Neural cell (in vitro differentiated cells): ENCODE measurements at regions not wholly inside any gene's neighbourhood (a gene's known extent, or its start where the extent isn't known, plus 50 kb on each side); places are given as distances from the start of the nearest gene placed in this dataset.

ENCODE experiments used
- H2AFZ ChIP-seq: fragments of 200-600, 300-800 bp; sonication (generic), shearing (Covaris generic); 2 replicates; pipeline ENCODE4 v1.6.0; 2014; ENCODE audit warnings: low read depth, mild to moderate bottlenecking, antibody characterized with exemption, low read length, moderate library complexity
- H3F3A ChIP-seq: fragments of 200-600 bp; shearing (Covaris generic); 2 replicates; pipeline ENCODE4 v1.6.1; 2016; ENCODE audit warnings: mild to moderate bottlenecking, moderate library complexity, mixed read lengths, antibody characterized with exemption, low read length; ENCODE audit not compliant: insufficient read depth, poor library complexity, severe bottlenecking
- H3K27ac ChIP-seq: fragments of 200-600, 300-800 bp; sonication (generic), shearing (Covaris generic); 2 replicates; pipeline ENCODE4 v1.5.1; 2014; ENCODE audit warnings: mild to moderate bottlenecking, low read length, moderate library complexity
- H3K27me3 ChIP-seq: fragments of 300-800, 200-600 bp; sonication (generic), shearing (Covaris generic); 2 replicates; pipeline ENCODE4 v1.6.0; 2014; ENCODE audit warnings: mild to moderate bottlenecking, low read depth, low read length, moderate library complexity; ENCODE audit not compliant: insufficient read depth
- H3K36me3 ChIP-seq: fragments of 300-800, 200-600 bp; sonication (generic), shearing (Covaris generic); 2 replicates; pipeline ENCODE4 v1.5.1; 2014; ENCODE audit warnings: mild to moderate bottlenecking, antibody characterized with exemption, low read length, moderate library complexity; ENCODE audit not compliant: insufficient read depth
- H3K4me2 ChIP-seq: fragments of 300-800, 200-600 bp; sonication (generic), shearing (Covaris generic); 2 replicates; pipeline ENCODE4 v1.6.0; 2014; ENCODE audit warnings: mild to moderate bottlenecking, low read length
- H3K4me3 ChIP-seq: fragments of 300-800, 200-600 bp; sonication (generic), shearing (Covaris generic); 2 replicates; pipeline ENCODE4 v1.5.1; 2014; ENCODE audit warnings: mild to moderate bottlenecking, low read length, moderate library complexity
- H3K79me2 ChIP-seq: fragments of 200-600 bp; shearing (Covaris generic); replicated peaks from 2 replicates; pipeline ENCODE4 v1.6.0; 2014; ENCODE audit warnings: mild to moderate bottlenecking, low read length, moderate library complexity; ENCODE audit not compliant: insufficient read depth
- H3K9ac ChIP-seq: fragments of 300-800, 200-600 bp; sonication (generic), shearing (Covaris generic); 2 replicates; pipeline ENCODE4 v1.6.1; 2016; ENCODE audit warnings: mild to moderate bottlenecking, low read length, mixed read lengths
- H3K9me2 ChIP-seq: fragments of 200-600 bp; shearing (Covaris generic); 2 replicates; pipeline ENCODE4 v1.6.1; 2016; ENCODE audit warnings: mild to moderate bottlenecking, low read length, mixed read lengths; ENCODE audit not compliant: insufficient read depth
- H3K9me3 ChIP-seq: fragments of 200-600, 300-800 bp; sonication (generic), shearing (Covaris generic); 2 replicates; pipeline ENCODE4 v1.6.1; 2016; ENCODE audit warnings: mild to moderate bottlenecking, mixed run types, low read length, moderate library complexity, mixed read lengths
- H4K20me1 ChIP-seq: fragments of 200-600 bp; shearing (Covaris generic); 2 replicates; pipeline ENCODE4 v1.6.1; 2016; ENCODE audit warnings: mild to moderate bottlenecking, mixed run types; ENCODE audit not compliant: insufficient read depth
- CTCF ChIP-seq: fragments of 450-650 bp; IDR thresholded peaks from 2 replicates; pipeline ENCODE4 v1.5.1; 2014; ENCODE audit warnings: antibody characterized with exemption, mild to moderate bottlenecking, moderate library complexity; ENCODE audit not compliant: poor library complexity, severe bottlenecking
- EP300 ChIP-seq: fragments of 450-650 bp; conservative IDR thresholded peaks from 2 replicates; pipeline ENCODE4 v1.6.1; 2014; ENCODE audit warnings: antibody characterized with exemption, mild to moderate bottlenecking, moderate library complexity; ENCODE audit not compliant: poor library complexity, severe bottlenecking
- EZH2 ChIP-seq: fragments of 200-600, 300-800 bp; shearing (Covaris generic), sonication (generic); IDR thresholded peaks from 2 replicates; pipeline ENCODE4 v1.6.1; 2014; ENCODE audit warnings: antibody characterized with exemption, low read length, borderline replicate concordance, mild to moderate bottlenecking; ENCODE audit not compliant: insufficient read depth, poor library complexity, severe bottlenecking
- MXI1 ChIP-seq: fragments of 450-650 bp; conservative IDR thresholded peaks from 2 replicates; pipeline ENCODE4 v1.6.1; 2014; ENCODE audit warnings: antibody characterized with exemption, mild to moderate bottlenecking; ENCODE audit not compliant: poor library complexity, severe bottlenecking
- POLR2AphosphoS5 ChIP-seq: IDR thresholded peaks from 2 replicates; pipeline ENCODE4 v1.6.1; 2012
- RAD21 ChIP-seq: fragments of 450-650 bp; conservative IDR thresholded peaks from 2 replicates; pipeline ENCODE4 v1.6.1; 2014; ENCODE audit warnings: antibody characterized with exemption, mild to moderate bottlenecking, moderate library complexity
- REST ChIP-seq: IDR thresholded peaks from 2 replicates; pipeline ENCODE4 v1.6.1; 2012; ENCODE audit warnings: borderline replicate concordance
- SMC3 ChIP-seq: fragments of 450-650 bp; conservative IDR thresholded peaks from 2 replicates; pipeline ENCODE4 v1.6.1; 2014; ENCODE audit warnings: antibody characterized with exemption, mild to moderate bottlenecking, moderate library complexity; ENCODE audit not compliant: poor library complexity
- TAF1 ChIP-seq: IDR thresholded peaks from 2 replicates; pipeline ENCODE4 v1.6.1; 2012; ENCODE audit warnings: low read depth

GRCh38 chr5:40141896-40142295, 537.8 kb upstream of the PTGER4 start:
- no peak overlapping the region for H3K4me2 ChIP-seq
- no peak overlapping the region for H2AFZ ChIP-seq
- no peak overlapping the region for H3K4me3 ChIP-seq
- H4K20me1 ChIP-seq: no peaks in the 10 kb centered on the region
- no peak for TF ChIP-seq EZH2
- no peak for TF ChIP-seq SMC3
- TF ChIP-seq CTCF: no peak
- no peak for TF ChIP-seq MXI1
- no peak for TF ChIP-seq POLR2AphosphoS5
- TF ChIP-seq EP300: no peak
- TF ChIP-seq REST: no peak
- TF ChIP-seq TAF1: no peak
- no peak for TF ChIP-seq RAD21
- H3K9me3 ChIP-seq: no peaks in the 10 kb centered on the region
- H3K9ac ChIP-seq: no peak overlapping the region
- no peaks in the 10 kb centered on the region for H3K36me3 ChIP-seq
- no peaks in the 10 kb centered on the region for H3F3A ChIP-seq
- H3K79me2 ChIP-seq: no peaks in the 10 kb centered on the region
- no peaks in the 10 kb centered on the region for H3K27me3 ChIP-seq
- no peaks in the 10 kb centered on the region for H3K9me2 ChIP-seq
- H3K27ac ChIP-seq: no peak overlapping the region

GRCh38 chr5:40141418-40141817, 538.3 kb upstream of the PTGER4 start:
- Histone ChIP-seq H3K4me2 (no peak overlapping the region), H3K27me3 (no peaks in the 10 kb centered on the region), H4K20me1 (no peaks in the 10 kb centered on the region), H3K9me2 (no peaks in the 10 kb centered on the region), H3K4me3 (no peak overlapping the region), H3K9me3 (no peaks in the 10 kb centered on the region), H3F3A (no peaks in the 10 kb centered on the region), H3K36me3 (no peaks in the 10 kb centered on the region), H3K27ac (no peak overlapping the region), H2AFZ (no peak overlapping the region), H3K79me2 (no peaks in the 10 kb centered on the region), H3K9ac (no peak overlapping the region)
- TF ChIP-seq EP300: no peak
- TF ChIP-seq RAD21: no peak
- TF ChIP-seq SMC3: no peak
- TF ChIP-seq POLR2AphosphoS5: no peak
- TF ChIP-seq CTCF: no peak
- no peak for TF ChIP-seq MXI1
- no peak for TF ChIP-seq TAF1
- TF ChIP-seq EZH2: no peak
- TF ChIP-seq REST: no peak
